HG02884 (cell line): ENCODE measurements at regions not wholly inside any gene's neighbourhood (a gene's known extent, or its start where the extent isn't known, plus 50 kb on each side); places are given as distances from the start of the nearest gene placed in this dataset.

Experiments
- ATAC-seq: cut with Tn5 transposase; IDR thresholded peaks from one replicate; pipeline ENCODE4 v1.9.1; 2021; ENCODE audit warnings: mild to moderate bottlenecking, moderate library complexity; ENCODE audit not compliant: unreplicated experiment

- no peak for ATAC-seq
These were observed 50.7 kb upstream of the PAIP2B start for GRCh38 chr2:71277536-71278103.

DNA sequence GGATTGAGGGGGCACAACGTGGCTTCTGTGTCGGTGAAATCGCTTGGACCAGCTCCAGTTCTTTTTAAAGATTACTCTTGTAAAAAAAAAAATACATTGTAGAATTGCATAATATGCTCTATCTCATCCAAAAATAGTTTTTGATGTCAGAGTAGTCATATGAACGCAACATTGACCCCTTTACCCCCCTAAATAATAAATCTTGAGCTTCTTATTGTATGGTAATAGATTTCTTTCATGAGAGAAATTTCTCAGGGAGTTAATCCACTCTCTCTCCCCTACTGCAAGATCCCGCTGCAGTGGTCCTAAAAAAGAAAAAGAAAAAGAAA, 50.2 kb upstream of the PAIP2B start:
- ATAC-seq: no peak

GRCh38 chr2:71276311-71277146, 49.6 kb upstream of the PAIP2B start:
- ATAC-seq: peak; percentile 94
